Amygdala (tissue), 56 donors: ENCODE measurements at regions not wholly inside any gene's neighbourhood (a gene's known extent, or its start where the extent isn't known, plus 50 kb on each side); places are given as distances from the start of the nearest gene placed in this dataset.
"Not testable (repeated sequence)": the region's sequence is repeated elsewhere in the genome, so short reads cannot be mapped to it uniquely, and the experiment has no call there.

Source experiments
- DNase-seq, 56 donors: peaks; one replicate each; lab custom pipeline; 2025; lab: John Stamatoyannopoulos, UW

- DNase-seq: no peak
These were observed 180.5 kb downstream of the IGLL1 start for GRCh38 chr22:23399367-23400285.

- no peak for DNase-seq
These were observed 181.3 kb downstream of the IGLL1 start for GRCh38 chr22:23398701-23399366.

- DNase-seq: no peak
These were observed 182.2 kb downstream of the IGLL1 start for GRCh38 chr22:23397613-23398567.

- no peak for DNase-seq
These were observed 183.0 kb downstream of the IGLL1 start for GRCh38 chr22:23397008-23397612.

GRCh38 chr22:23396362-23397007, 183.6 kb downstream of the IGLL1 start:
- no peak for DNase-seq

GRCh38 chr22:23395530-23396361, 184.3 kb downstream of the IGLL1 start:
- DNase-seq: no peak

- DNase-seq: no peak
These were observed 185.4 kb downstream of the IGLL1 start for GRCh38 chr22:23394525-23395326.

GRCh38 chr22:23393721-23394320, 186.3 kb downstream of the IGLL1 start:
- DNase-seq: no peak

- not testable (repeated sequence) for DNase-seq
These were observed 186.9 kb downstream of the IGLL1 start for GRCh38 chr22:23393199-23393598.

GRCh38 chr22:23392420-23393121, 187.5 kb downstream of the IGLL1 start:
- DNase-seq: no peak

GRCh38 chr22:23391022-23391421, 189.1 kb downstream of the IGLL1 start:
- DNase-seq: no peak

- DNase-seq: no peak
These were observed 190.6 kb downstream of the IGLL1 start for GRCh38 chr22:23389271-23390071.

GRCh38 chr22:23388517-23388890, 191.6 kb downstream of the IGLL1 start:
- DNase-seq: no peak

- no peak for DNase-seq
These were observed 192.1 kb downstream of the IGLL1 start for GRCh38 chr22:23387827-23388516.

GRCh38 chr22:23386822-23387580, 193.1 kb downstream of the IGLL1 start:
- no peak for DNase-seq
